HG02981 (cell line): ENCODE measurements at regions not wholly inside any gene's neighbourhood (a gene's known extent, or its start where the extent isn't known, plus 50 kb on each side); places are given as distances from the start of the nearest gene placed in this dataset.
"Not testable (repeated sequence)": the region's sequence is repeated elsewhere in the genome, so short reads cannot be mapped to it uniquely, and the experiment has no call there.

Experiments used
- ATAC-seq: cut with Tn5 transposase; IDR thresholded peaks from one replicate; pipeline ENCODE4 v1.9.1; 2021; ENCODE audit warnings: mild to moderate bottlenecking, moderate library complexity; ENCODE audit not compliant: unreplicated experiment

- ATAC-seq: no peak
Measured at GRCh38 chr6:97347111-97347510, 64.1 kb upstream of the MMS22L start.

- no peak for ATAC-seq
Measured at GRCh38 chr6:97361286-97361685, 78.3 kb upstream of the MMS22L start.

GRCh38 chr6:97364327-97364726 is 81.3 kb upstream of the MMS22L start:
- no peak for ATAC-seq

- not testable (repeated sequence) for ATAC-seq
Measured at GRCh38 chr6:97382071-97382470, 99.1 kb upstream of the MMS22L start.

GRCh38 chr6:97392735-97393134 is 109.7 kb upstream of the MMS22L start:
- no peak for ATAC-seq

- peak; percentile 88 for ATAC-seq
Measured at GRCh38 chr6:97394160-97394748, 111.2 kb upstream of the MMS22L start.

GRCh38 chr6:97396880-97397279 is 113.9 kb upstream of the MMS22L start:
- ATAC-seq: no peak

GRCh38 chr6:97399208-97399607 is 116.2 kb upstream of the MMS22L start:
- ATAC-seq: no peak

- no peak for ATAC-seq
Measured at GRCh38 chr6:97401533-97401932, 118.5 kb upstream of the MMS22L start.

- no peak for ATAC-seq
Measured at GRCh38 chr6:97405818-97406409, 122.9 kb upstream of the MMS22L start.

GRCh38 chr6:97406633-97407032 is 123.6 kb upstream of the MMS22L start:
- no peak for ATAC-seq

GRCh38 chr6:97411610-97412009 is 128.6 kb upstream of the MMS22L start:
- no peak for ATAC-seq

GRCh38 chr6:97412511-97412910 is 129.5 kb upstream of the MMS22L start:
- ATAC-seq: peak; percentile 51

GRCh38 chr6:97422171-97422570 is 139.2 kb upstream of the MMS22L start:
- ATAC-seq: no peak

- ATAC-seq: peak; percentile 76
Measured at GRCh38 chr6:97423190-97423589, 140.2 kb upstream of the MMS22L start.

- ATAC-seq: peak; percentile 85
Measured at GRCh38 chr6:97427648-97428047, 144.6 kb upstream of the MMS22L start.

- ATAC-seq: no peak
Measured at GRCh38 chr6:97437087-97437486, 154.1 kb upstream of the MMS22L start.

- ATAC-seq: peak; percentile 92
Measured at GRCh38 chr6:97438011-97438671, 155.1 kb upstream of the MMS22L start.

GRCh38 chr6:97440590-97441176 is 157.7 kb upstream of the MMS22L start:
- peak; percentile 40 for ATAC-seq

GRCh38 chr6:97443408-97444080 is 160.5 kb upstream of the MMS22L start:
- no peak for ATAC-seq

- no peak for ATAC-seq
Measured at GRCh38 chr6:97445407-97445806, 162.4 kb upstream of the MMS22L start.
